GM18520 (cell line): ENCODE measurements at regions not wholly inside any gene's neighbourhood (a gene's known extent, or its start where the extent isn't known, plus 50 kb on each side); places are given as distances from the start of the nearest gene placed in this dataset.
"Not testable (repeated sequence)": the region's sequence is repeated elsewhere in the genome, so short reads cannot be mapped to it uniquely, and the experiment has no call there.

Source experiments
- ATAC-seq: cut with Tn5 transposase; IDR thresholded peaks from one replicate; pipeline ENCODE4 v1.9.1; 2021; ENCODE audit not compliant: unreplicated experiment

DNA sequence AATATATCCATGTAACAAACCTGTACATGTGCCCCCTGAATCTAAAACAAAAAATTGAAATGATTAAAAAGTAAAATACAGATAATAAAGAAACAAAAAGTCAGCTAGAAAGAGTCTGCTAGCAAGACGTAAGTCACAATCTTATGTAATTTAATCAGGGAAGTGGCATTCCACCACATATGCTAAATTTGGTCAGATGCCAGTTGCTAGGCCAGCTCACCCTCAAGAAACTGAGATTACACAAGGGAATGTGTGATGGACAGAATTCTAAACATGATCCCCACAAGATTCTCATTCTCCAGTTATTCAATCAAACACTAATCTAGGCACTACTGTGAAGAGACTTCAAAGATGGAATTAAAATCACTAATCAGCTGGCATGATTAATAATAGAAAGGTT, 689.3 kb downstream of the CENPC start:
- no peak for ATAC-seq

DNA sequence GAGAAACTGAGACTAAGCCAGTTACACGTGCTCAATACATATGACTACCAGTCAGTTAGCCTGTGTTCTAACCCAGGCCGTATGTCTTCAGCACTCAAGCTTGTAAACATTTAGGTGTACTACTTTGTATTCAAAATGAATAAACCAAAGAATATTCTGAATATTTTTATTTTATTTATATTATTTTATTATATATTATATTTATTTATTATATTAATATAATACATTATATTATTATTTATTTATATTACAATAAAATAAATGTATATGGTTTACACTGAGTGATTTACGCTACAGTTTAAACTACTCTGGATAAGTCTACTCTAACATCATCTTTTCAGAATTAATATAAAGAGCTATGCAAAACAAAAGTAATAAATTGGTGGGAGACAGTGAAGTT, 691.5 kb downstream of the CENPC start:
- ATAC-seq = no peak

DNA sequence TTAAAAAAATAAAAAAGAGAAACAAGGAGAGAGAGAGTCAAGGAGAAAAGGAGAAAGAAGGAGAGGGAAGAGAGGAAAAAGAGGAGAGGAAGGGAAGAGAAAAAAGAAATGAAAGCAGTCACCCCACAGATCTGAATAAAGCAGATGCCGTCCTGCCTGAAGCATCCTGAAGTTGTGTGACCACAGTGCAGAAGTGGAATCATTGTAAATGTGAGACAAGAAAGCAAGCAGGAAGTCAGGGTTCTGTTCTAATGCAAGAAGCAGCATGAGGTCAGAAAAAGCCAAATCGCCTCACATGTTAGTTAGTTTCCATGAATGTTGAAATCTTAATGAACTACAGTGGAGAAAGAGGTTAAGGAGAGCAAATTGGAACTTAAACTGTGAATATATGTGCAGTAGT, 692.5 kb downstream of the CENPC start:
- no peak for ATAC-seq

DNA sequence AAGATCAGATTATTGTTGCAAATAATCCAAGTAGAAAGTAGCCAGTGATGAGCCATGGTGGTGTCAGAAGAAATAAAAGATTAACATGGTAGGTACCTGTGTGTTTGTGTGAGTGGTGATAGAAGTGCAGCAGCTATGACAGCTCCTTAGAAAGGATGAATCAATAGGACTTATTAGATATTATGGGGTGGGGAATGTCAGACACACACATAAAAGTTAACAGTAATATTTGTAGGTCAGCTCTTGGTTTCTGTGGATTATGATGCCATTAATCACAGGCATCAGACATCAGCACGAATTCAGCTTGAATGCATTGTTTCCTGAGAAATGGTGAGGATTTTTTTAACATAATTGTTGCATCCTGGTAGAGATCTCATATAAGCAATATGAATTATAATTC, 695.7 kb downstream of the CENPC start:
- ATAC-seq = no peak

DNA sequence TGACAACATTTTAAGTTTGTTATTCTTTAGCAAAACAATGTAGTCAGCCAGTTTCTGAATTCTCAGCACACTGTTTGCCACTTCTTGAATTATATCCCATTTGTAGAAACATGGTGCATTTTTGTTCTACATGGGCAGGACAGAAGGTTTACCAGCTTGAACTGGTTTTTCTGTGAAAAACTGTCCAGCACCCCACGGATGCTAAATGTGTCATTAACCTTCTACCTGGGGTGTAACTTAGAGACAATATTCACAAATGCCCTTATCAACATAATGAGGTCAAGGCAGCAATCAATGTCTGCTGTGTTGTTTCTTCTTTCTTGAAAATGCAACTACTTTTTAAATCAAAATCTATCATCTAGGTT, 702.6 kb downstream of the CENPC start:
- ATAC-seq = no peak

GRCh38 chr4:66842026-66842723, 703.1 kb downstream of the CENPC start:
- no peak for ATAC-seq

GRCh38 chr4:66840178-66840577, 705.1 kb downstream of the CENPC start:
- ATAC-seq = no peak

DNA sequence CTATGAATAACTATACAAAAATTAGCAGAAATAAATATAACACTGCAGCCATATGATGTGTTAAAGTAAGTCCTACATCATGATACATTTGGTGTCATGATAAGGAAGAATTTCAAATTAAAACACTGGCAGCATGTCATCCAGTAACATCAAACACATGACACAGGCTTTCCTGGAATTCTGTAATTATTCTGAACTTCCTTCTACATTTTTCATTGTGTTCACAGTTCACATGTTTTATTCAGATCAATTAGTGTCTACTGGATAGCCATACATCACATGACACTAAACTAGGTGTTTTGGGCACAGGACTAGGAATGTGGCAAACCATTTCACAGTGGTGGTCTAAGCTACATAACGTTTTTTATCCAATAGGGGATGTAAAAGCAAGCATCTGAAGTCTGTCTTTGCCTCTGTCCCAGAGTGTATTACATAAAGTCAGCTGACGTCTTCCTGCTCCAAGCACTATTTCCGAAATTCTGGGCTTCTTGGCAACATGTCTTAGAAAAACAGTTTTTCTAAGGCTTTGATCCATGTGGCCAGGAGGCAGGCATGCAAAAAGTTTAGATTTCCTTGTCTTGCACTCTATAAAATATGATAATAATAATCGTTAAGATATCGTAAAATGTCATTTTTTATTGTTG, 707.9 kb downstream of the CENPC start:
- ATAC-seq = no peak

DNA sequence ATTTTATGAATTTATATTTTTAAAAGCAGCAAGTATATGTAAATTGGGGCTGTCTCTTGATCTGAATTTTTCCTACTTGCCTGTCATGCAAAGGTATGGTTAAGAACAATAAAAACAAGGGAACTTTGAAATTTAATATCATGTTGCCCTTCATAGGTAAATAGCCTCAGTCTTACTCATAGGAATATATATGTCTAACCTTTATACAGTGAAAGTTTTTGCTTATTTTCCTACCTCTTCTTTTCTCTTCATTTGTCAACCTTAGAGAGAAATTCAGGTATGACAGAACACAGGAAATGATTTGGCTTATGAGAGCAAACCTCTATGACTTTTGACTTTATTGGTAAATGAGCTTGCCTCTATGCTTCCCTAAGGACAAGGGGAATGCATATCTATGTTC, 716.0 kb downstream of the CENPC start:
- no peak for ATAC-seq

DNA sequence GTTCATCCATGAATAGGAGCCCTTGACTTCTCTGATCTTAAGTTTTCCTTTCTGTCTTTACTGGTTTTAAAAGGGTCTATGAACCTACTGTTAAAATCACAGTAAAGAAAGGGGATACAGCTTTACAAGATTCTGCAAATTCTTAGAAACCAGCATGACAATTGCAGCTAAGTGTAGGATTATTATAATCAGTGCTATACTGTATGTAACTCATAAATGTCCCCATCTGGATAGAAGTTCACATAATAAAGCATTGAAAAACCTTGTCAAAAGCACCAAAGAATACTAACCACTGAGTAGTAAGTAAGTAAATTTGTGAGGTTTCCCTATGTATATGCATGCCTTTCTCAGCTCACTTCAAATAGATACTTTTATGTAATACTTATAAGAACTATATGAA, 724.6 kb downstream of the CENPC start:
- no peak for ATAC-seq

GRCh38 chr4:66814277-66814676, 731.0 kb downstream of the CENPC start:
- no peak for ATAC-seq

- ATAC-seq = no peak
These were observed 739.7 kb downstream of the CENPC start for GRCh38 chr4:66805582-66805981.

- no peak for ATAC-seq
These were observed 740.3 kb downstream of the CENPC start for GRCh38 chr4:66804979-66805378.

GRCh38 chr4:66797608-66798007, 747.7 kb downstream of the CENPC start:
- ATAC-seq = no peak

DNA sequence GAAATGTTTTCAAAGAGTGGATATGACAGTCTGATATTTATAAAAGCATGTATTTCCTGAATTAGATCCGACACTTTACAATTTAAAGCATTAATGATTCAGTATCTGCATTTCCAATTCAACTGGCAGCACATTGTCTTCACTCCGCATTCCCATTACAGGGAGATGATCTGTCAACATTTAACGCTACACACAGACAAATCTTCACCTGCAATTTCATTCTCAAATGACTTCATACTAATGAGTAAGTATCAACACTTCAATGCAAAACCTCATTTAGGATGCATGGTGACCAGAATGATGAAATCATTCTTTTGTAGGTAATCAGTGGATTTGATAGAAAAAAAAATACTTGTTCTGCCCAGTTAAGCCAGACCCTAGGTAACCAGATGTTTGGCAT, 749.6 kb downstream of the CENPC start:
- ATAC-seq = no peak

DNA sequence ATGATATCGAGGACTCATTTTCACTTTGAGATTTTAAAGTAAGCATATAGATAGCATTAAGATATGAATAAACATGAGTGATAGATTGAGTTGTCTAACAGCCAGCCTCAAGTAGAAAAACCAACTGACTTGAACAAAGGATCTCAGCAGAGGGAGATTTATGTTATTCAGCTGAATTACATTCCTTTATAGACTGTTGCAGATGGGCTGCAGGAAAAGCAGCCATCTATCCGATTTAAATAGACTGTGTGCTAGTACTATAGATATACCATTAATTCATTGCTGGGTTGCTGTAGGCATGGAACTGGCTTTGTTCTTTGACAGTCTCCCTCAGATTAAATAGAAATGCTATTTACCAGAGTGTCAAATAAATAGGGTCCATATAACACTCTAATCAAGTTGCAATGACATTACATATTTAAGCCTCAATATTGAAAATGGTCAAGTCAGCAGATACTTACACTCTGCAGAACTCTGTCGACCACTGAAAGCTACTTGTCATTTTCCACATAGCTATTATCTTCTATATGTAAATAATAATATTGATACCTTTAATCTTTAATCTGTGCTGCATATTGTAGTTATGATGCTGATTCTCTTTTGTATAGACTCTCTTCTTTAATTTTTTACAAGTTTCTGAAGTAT, 750.8 kb downstream of the CENPC start:
- no peak for ATAC-seq

DNA sequence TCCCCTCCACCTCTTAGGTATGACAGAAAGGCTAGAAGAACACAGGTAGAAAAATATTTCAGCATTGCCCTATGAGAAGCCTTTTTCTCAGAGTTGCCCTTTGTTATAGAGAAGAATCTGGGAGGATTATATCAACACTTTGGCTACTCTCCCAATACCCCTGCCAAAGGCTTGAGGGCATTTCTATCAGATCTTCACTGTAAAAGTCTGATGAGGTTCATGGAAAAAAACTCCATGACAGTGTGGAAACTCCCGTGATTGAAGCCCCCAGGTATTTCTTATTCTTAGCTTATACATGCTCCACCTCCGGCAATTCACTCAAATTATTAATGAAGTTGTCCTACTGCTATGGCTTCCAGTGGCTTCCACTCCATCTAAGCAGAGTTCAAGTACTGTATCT, 753.6 kb downstream of the CENPC start:
- no peak for ATAC-seq

DNA sequence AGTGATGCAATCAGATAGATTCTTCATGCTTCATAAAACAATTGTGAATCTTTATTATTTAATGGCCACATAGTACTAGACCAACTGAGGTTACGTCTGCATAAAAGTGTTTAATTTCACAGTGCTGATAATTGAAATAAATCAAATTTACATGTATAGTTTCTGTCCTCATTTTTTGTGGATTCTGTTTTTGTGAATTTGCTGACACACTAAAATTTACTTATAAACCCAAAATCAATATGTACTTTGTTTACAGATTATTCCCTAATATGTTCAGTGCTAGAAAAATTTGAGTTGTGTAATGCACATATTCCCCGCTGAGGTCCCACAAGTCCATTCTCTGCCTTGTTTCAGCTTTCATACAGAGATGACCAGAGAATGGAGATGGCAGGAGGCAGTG, 759.8 kb downstream of the CENPC start:
- ATAC-seq = no peak

DNA sequence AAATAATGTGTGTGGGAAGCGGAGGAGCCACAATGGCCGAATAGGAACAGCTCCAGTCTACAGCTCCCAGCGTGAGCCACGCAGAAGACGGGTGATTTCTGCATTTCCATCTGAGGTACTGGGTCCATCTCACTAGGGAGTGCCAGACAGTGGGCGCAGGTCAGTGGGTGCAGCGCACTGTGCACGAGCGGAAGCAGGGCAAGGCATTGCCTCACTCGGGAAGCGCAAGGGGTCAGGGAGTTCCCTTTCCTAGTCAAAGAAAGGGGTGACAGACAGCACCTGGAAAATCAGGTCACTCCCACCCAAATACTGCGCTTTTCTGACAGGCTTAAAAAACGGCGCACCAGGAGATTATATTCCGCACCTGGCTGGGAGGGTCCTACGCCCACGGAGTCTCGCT, 762.6 kb downstream of the CENPC start:
- not testable (repeated sequence) for ATAC-seq

GRCh38 chr4:66777097-66777496, 768.2 kb downstream of the CENPC start:
- no peak for ATAC-seq

GRCh38 chr4:66769441-66769840, 775.9 kb downstream of the CENPC start:
- no peak for ATAC-seq

GRCh38 chr4:66767442-66767841, 777.9 kb downstream of the CENPC start:
- ATAC-seq = no peak

- no peak for ATAC-seq
These were observed 778.7 kb downstream of the CENPC start for GRCh38 chr4:66766557-66766956.
